ENCODE measurements at regions not wholly inside any gene's neighbourhood (a gene's known extent, or its start where the extent isn't known, plus 50 kb on each side); places are given as distances from the start of the nearest gene placed in this dataset.

DNA sequence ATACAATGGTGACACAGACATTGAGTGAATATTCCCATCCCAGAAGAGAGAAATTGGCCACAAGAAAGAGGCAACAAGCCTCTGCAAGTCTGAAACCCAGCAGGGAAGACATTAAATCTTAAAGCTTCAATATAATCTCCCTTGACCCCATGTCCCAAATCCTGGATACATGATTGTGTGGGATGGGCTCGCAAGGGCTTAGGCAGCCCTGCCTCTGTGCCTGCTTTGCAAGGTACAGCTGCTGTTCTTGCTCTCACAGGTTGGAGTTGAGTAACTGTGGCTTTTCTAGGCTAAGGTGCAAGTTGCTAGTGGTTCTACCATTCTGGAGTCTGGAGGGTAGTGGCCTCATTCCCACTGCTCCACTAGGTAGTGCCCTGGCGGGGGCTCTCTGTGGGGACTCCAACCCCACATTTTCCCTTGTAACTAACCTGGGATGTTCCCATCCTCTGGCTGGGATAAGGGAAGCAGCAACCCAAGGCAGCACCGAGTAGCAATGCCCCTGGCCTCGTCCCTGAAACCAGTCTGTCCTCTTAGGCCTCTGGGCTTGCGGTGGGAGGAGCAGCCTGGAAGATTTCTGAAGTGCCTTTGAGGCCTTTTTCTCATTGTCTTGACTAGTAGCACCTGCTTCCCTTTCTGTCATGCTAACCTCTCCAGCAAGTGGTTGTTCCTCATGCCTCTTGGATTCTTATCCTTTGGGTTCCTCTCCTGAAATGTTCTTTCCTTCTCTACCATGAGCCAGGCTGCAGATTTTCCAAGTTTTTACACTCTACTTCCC is 90.0 kb downstream of the FAM174B start:
- DNase-seq (ENCODE audit: low read depth in 2 of 2), result no peak

DNA sequence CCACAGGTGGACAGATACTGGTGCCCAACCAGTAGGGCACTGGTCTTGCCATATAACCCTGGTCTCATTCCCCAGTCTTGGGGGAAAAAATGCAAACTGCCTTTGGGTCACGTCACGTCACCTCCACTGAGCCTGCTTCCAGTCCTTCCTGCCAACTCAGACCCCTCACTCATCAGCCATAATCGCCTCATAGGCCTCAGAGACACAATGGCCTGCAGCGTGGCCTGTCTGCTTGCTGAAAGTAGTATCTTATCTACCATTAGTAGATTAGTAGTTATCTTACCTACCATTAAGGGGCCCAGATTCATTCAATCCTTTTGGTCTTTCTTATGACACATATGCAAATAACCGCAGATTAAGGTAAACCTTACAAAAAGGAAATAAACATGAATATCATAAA is 93.8 kb downstream of the FAM174B start:
- DNase-seq (ENCODE audit: low read depth in 2 of 2), result no peak

DNA sequence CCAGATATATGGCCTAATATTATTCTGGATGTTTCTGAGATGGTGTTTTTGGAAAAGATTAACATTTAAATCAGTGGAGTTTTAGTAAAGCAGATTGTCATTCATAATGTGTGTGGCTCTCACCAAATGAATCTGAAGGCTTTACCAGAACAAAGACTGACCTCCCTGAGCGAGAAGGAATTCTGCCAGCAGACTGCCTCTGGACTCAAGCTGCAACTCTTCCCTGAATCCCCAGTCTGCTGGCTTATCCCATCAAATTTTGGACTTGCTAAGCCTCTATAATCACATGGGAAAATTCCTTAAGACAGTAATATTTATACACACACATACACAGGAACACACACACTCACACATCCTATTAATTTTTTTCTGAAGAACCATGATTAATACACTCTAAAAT is 102.3 kb downstream of the FAM174B start:
- no peak for DNase-seq (ENCODE audit: low read depth in 2 of 2)

DNA sequence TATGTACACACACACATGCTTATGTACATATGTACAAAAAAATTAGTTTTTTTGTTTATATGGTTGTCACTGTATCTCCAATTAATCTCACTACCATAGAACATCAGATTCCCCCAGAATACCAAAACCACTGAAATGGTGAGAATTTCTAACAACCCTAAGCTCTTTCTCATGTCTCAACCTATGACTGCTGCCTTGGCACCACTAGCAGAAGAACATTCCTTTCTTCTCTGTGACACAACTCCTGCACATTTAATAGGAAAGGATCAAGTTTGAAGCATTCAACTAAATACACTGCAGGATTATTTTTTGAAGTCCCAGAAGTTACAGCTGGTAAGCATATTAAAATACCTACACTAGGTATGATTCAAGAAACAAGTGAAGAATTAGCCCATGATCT is 109.6 kb downstream of the FAM174B start:
- no peak for DNase-seq (ENCODE audit: low read depth in 2 of 2)

DNA sequence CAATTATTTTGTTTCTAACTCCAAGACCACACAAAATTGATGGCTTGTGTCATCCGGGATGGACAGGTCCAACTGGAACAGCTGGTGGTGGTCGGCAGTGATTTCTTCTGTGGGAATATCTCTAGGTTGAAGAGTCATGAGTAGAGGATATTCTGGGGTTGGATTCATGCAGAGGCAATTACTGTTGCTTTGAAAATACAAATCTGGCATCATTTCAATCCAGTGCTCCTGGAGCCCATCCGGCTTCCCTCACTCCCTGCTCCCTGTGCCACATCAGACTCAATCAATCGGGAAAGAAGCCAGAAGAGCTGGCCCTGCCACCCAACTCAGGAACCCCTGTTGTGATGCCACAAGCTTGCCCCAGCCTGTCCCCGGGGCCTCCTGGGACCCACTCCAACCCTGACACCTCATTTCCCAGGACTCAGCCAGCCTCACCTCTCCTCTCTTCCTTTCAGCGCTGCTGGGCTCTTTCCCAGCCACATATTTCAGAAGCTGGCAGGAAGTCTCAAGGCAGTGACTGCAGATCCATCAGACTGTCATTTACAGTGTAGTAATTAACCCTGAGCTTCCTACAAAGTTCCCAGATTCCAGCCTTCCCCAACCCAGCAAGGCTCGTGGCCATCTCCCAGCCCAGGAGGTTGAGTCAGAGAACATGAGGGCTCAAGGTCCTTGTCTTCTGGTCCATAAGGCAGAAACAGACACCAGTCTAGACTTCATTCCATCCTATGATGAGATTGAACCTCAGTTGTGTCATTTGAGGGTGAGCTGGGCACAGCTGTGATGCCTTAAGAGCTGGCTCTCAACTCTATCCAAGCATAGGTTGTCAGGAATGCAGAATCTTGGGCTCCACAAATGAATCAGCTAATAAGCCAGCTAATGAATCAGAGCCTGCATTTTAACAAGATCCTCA is 114.0 kb downstream of the FAM174B start:
- no peak for DNase-seq (ENCODE audit: low read depth in 2 of 2)

DNA sequence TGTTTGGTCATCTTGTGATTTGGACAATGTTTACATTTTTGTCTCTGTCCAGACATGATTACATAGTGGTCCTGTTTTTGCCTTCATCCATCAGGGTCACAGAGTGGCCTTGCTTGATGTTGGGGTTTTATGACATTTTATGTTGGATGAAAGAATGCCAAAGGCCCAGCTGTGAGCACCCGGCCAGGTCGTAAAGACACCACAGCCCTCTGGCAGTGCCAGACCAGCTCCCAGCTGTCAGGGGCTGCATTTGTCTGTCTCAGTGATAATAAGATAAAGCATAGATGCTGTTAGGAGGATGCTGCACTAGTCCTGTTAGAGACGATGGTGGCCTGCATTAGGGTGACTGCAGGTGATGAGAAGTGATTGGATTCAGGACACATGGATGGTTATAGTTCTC is 117.5 kb downstream of the FAM174B start:
- no peak for DNase-seq (ENCODE audit: low read depth in 2 of 2)

DNA sequence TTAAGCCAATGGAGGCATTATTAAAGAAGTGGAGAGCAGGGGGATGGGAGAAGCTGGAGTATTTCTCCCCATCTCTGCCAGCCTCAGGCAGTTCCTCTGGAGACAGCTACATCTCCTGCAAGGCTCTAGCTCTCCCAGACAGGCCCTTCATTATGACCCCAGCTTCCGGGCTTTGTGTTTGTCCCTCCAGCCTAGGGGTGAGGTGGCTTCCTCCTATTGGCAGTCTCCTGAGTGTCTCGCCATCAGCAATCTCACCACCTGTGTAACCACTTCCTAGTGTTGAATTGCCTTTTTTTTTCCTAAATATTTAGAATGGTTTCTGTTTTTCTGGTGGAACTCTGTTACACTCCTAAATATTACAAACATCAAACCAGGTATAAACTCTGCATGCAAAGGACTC is 122.3 kb downstream of the FAM174B start:
- DNase-seq (ENCODE audit: low read depth in 2 of 2), result no peak

DNA sequence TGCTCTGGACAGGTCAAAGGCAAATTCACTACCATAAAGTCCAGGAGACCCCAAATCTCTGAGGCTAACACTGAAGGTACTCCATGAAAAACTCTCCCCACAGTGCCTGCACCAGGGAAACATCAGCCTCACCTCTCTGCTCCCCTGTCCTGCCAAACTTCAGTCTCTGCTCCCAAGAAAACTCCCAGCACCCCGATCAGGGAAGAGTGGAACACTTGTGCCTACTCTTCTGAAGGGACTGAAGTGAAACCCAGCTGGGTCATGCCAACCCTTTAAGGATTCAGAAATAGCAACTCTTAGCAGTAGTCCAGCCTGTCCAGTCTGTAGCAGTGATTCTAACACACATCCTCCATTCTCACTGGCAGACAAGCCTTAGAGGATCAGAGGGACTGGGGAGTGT is 124.2 kb downstream of the FAM174B start:
- no peak for DNase-seq (ENCODE audit: low read depth in 2 of 2)

DNA sequence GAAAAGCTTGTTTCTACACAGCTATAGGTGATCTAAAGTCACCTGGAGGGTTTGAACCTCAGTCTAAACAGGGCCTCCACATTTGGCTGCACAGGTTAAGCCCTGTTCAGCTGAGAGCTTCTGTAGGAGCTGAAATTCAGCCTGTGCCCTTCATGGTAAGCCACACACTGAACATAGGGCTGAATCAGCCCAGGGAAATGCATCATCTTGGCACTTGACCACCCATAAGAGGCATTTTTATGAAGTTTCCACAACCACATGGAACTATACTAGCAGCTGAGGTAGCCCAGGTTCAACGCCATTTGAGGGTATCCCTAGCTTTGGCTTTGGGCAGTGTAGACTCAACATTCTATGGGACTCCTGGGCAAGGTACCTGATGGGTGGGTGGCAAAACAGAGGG is 126.8 kb downstream of the FAM174B start:
- DNase-seq (ENCODE audit: low read depth in 2 of 2), result no peak

DNA sequence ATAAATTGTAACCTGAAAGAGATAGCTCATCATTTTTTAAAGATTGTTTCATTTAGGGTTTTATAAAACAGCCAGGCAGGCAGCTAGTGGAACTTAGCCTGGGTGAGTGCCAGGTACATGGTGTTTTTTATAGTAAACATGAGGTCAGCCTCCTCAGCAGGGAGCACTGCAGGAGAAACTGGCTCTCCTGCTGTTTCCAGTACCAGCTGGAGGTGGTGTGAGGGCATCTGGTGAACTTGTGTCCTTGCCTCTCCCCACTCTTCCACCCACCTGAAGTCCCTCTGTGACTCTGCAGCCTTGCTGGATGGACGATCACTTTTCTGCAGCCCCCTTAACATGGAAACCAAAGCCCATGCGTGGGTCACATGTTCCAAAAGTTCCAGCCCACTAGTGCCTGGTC is 128.4 kb downstream of the FAM174B start:
- no peak for DNase-seq (ENCODE audit: low read depth in 2 of 2)

DNA sequence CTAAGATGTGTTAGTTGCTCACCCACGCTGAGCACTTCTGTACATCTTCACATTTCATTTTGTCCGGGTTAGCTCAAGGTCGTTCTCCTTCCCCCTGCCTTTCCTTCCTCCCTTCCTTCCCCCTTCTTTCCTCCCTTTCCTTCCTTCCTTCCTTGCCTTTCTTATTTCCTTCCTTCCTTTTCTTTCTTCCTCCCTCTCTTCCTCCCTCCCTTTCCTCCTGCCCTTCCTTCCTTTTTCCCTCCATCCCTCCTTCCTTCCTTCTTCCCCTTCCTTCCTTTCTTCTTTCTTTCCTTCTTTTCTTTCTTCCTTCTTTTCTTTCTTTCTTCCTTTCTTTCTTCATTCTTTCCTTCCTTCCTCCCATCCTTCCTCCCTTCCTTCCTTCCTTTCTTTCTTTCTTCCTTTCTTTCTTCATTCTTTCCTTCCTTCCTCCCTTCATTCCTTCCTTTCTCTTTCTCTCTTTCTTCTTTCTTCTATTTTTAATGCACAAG is 129.8 kb downstream of the FAM174B start:
- no peak for DNase-seq (ENCODE audit: low read depth in 2 of 2)

DNA sequence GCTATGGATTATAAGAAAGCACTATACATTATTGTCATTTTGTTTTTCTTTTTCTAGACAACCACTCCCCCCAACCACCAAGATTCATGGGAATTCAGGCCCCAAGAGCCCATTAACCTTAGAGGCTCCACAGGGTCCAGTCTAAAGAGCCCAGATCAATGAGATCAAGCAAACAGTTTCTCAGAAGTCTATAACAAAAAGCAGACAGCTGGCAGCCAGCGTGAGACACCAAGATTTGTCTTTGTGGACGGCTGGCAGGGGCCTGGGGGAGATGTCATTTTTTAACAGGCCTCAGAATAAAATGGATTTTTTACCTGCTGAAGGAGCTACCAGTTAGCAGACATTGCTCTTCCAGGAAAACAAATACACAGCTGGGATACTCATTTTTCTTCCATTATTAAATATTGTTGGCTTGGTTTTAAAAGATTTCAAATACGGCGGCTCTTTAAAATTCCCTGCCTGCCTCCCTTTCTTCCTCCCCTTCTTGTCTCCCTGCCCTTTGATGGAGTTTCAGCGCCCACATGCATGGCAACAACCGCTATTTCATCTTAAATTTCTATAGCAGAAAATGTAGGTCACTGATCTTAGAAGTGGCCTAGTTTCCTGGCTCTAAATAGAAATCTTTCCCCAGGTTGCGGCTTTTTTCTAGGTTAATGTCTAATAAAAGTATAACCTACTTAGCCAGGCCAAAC is 130.6 kb downstream of the FAM174B start:
- DNase-seq (ENCODE audit: low read depth in 2 of 2), result no peak

DNA sequence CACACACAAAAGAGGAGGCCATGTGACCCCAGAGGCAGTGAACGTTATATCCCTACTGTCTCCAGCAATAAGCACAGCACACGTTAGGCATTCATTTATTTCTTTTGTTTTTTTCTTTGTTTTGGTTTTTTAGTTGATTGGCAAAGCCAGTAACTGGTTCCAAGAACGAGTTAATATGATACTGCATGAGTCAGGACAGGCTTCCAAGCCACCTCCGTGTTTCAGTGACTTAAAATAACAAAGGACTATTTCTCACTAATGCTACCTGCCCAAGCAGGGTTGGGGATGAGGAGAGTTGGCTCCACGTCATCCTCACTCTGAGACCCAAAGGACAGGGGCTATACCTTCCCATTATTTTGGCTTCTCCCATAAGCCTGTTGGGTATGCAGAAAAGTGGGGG is 130.5 kb downstream of the ST8SIA2 start:
- no peak for DNase-seq (ENCODE audit: low read depth in 2 of 2)

DNA sequence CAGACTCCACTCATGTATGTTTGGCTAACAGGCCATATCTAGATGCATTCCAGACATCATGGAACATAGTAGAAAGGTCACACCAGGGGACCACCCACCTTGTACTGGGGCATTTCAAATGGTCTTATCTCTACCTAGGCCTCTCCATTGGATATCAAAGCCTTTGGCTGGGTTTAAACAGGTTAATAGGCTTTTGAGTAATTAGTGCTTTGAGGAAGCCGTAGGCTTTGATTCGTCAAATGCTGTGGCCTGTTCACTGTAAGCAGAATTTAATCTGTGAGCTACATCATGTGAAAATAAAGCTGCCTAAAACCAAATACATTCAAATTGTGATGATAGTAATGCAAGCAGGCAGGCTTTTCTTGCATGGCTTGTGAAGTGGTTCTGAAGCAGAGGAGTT is 129.5 kb downstream of the ST8SIA2 start:
- DNase-seq (ENCODE audit: low read depth in 2 of 2), result no peak

DNA sequence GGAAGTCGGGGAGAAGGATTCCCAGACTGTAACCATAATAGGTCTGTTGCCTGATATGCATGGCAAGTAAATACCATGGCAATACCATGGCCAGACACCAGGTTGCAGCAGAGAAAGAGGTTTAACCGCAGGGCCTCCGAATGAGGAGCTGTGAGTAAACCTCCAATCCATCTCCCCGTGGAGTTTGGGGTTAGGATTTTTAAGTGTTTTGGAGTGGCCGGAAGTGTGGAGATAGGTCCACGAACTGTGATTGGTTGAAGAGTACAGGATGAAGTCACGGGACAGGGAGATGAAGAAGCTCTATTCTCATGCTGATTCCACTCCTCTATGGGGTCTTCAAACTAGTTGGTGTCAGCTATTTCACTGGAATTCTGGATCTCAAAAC is 127.9 kb downstream of the ST8SIA2 start:
- peak in 1 of 2 donors; percentile 1 for DNase-seq (ENCODE audit: low read depth in 2 of 2)

DNA sequence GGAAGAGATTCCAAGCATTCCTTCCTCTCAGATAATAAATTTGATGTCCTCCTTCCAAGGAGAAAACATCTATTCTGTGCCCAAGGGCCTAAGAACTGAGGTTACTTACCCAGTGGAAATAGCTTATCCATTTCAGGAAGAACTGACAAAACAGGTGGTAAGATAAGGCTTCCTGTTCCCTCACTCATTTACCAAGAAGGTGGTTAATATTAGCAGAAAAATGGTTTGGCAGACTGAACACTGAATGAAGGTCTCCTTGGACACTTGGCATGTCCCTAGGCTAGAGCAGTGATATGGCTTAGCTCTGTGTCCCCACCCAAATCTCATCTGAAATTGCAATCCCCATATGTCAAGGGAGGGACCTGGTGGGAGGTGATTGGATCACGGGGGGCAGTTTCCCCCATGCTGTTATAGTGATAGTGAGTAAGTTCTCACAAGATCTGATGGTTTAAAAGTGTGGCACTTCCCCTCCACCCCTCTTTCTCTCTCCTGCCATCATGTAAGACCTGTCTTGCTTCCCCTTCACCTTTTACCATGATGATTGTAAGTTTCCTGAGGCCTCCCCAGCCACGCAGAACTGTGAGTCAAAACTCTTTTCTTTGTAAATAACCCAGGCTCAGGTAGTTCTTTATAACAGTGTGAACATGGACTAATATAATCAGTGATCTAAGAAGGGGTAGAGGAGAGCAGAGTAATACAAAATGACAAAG is 127.4 kb downstream of the ST8SIA2 start:
- DNase-seq (ENCODE audit: low read depth in 2 of 2), result no peak

DNA sequence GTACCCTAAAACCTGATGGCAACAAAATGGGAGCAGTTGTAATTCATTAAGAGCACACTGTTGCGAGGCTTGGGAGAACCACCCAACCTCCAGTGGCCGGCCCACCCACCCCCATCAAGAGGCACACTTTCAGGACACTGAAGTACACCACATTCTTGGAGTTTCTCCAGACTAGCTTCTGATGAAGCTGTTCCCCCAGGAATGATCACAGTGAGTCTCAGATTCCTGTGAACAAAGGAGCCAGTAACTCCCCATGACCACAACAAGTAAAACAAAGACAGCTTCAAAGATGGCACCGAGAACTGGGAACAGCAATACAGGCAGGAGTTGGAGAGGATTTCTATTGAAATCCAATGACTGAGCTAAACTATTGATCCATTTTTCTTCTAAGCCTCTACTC is 126.0 kb downstream of the ST8SIA2 start:
- no peak for DNase-seq (ENCODE audit: low read depth in 2 of 2)

All from stimulated activated CD8-positive, alpha-beta memory T cell treated with anti-CD3 and anti-CD28 coated beads, Interleukin-2, amount 100 ng/mL, for 1 hour (primary cell).